GM21737 (cell line): ENCODE measurements at regions not wholly inside any gene's neighbourhood (a gene's known extent, or its start where the extent isn't known, plus 50 kb on each side); places are given as distances from the start of the nearest gene placed in this dataset.
"Not testable (repeated sequence)": the region's sequence is repeated elsewhere in the genome, so short reads cannot be mapped to it uniquely, and the experiment has no call there.

Experiments used
- ATAC-seq: cut with Tn5 transposase; IDR thresholded peaks from one replicate; pipeline ENCODE4 v1.9.1; 2021; ENCODE audit warnings: mild to moderate bottlenecking, moderate library complexity; ENCODE audit not compliant: unreplicated experiment

DNA sequence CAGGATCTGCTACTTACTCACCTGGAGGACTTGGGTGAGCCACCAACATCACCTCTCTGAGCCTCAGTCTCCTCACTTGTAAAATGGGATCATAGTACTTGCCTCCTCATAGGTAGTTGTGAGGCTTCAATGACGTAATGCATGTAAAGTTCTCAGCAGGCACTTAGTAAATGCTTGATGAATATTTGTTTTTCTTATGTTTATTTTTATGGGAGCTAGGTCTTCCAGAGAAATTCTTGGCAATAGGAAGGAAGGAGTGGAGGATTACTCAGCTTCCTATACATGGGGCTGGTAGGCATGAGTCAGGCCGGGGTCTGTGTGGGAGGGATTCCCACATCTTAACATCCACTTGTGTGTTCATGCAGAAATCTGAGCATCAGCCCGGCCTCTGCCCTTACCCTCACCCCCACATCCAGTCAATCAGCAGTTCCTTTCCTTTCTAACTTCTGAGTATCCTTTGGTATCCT is 95.4 kb upstream of the USP24 start:
- no peak for ATAC-seq

DNA sequence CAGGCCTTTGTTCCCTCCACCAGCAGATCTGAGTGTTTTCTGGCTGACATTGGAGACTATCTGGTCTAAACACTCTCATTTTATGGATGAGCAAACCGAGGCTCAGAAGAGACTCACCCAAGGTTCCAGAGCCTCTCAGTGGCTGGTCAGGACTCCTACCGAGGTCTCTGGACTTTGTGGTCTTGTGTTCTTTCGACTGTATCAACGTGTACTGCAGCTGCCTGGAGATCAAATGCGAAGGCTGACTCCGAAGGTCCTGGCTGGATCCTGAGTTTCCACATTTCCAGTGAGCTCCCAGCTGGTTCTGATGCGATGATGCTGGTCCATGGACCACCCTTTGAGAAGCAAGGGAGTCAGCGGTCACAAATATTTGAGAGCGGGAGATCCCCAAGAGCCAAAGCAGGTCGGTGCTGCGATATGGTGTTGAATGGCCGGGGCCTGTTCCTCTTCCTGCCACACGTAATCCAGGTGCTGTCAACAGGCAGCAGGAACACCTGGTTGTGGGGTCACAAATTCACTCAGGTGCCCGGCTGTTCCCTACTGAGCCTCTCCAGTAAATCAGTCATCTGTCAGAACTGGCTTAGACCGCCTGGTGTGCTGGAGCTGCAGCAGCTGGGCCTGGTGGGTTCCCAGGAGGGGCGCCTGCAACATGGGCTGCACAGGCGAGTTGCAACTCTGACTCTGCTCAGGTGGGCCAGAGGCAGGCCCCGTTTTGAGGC is 94.8 kb upstream of the USP24 start:
- no peak for ATAC-seq

DNA sequence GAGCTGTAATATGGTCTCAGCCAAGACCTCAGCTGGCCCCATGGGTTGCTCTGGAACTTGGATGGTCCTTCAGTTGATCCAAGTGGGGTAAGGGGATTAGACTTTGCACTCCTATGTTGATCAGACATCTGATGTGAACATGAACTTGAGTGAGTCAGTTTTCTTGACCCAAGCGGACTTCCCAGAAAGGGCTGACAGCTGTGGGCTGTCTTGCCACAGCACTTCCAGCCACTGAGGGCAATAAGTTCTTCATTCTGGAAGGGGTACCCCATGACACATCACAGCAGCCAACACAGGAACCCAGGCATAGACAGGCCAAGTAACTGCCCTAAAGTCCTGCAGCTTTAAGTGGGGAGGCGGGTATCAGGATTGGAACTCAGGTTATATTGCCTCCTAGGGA is 93.9 kb upstream of the USP24 start:
- ATAC-seq, result no peak

DNA sequence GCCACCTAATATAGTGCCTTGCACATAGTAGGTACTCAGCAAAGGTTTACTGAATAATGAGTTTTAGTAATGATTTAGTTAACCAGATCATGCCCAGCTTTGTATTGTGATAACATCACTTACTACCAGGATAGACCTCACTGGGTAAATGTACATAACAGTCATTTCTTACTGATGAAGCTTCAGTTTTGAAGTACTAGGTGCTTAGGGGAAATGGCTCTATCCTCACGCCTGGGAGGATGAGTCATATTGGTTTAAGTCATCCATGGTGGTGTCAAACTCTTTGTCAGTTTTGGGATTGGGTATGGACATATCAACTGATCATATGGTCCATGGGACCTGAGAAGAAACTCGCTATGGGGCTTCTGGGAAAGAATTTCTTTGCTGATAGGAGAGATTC is 90.6 kb upstream of the USP24 start:
- ATAC-seq, result no peak

DNA sequence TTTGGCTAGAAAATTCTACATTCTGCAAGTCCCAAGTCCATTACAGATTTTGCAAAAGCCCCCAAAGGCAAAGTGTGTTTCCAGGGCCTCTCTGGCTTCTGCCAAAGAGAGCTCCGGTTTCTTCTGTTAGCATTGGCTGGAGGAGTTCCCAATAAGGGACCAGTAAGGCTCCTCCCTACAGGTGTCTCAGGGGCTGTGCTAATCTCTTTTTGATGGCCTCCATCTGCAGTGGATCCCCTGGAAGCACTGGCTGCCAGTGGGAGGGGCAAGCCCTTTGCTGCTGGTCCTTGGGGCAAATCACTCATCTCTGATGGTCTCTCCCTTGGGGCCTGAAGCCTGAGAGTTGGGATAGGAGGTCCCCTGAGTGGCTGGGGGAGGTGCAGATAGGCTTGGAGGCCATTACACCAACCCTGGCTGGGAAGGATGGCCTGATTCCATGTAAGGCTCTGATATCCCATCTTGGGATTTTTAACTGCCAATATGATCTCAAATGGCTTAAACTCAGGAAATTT is 89.1 kb upstream of the USP24 start:
- no peak for ATAC-seq

DNA sequence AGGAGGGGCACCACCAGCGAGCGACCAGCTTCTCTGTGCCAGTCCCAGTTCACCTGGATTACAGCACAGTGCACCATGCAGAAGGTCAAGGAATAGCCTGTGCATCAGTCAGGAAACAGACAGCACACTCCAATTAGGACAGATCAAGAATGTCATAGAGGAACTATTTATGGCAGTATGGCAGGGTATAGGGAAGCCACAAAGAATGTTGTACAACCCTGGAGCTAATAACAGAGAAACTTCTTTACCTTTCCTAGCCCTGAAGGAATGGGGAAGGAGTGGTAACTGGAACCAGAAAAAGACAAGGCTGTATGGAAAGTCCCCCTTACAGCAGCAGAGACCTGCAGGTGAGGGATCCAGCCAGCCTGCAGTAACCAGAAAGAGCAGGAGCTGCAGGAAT is 87.8 kb upstream of the USP24 start:
- ATAC-seq, result no peak

DNA sequence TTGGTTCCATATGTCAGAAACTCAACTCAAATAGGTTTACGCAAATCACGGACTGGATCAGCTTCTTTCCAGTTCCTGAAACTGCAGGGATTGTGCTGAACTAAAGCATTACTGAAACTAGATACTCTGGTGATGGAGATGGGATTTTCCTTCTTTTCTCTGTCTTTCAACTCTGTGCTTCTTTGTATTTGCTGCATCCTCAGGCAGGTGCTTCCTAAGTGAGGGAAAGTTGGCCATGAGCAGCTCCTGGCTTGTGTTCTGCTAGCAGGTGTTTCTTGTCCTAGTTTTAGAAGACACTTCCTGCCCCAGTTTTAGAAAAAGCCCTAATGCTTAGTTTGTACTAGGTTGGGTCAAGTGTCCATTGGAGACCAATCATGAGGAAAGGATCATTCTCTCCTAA is 86.7 kb upstream of the USP24 start:
- ATAC-seq, result no peak

DNA sequence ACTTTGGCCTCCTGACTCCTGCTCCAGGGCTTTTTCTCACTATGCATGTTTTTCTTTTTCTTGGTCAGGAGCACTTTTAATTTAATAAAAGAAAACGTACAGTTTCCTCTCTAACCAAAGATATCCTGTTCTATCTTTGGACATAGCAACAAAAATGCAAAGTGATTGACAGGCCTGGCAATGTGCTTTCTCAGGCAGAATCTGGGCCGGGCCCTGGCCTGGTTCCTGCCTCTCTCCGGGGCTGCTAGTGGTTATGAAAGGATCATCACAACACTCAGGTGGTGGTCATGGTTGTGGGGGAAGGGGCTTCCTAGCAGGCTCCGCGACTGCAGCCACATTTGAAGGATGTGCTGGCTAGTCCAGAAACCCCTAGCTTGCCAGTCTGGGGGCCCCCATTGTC is 85.8 kb upstream of the USP24 start:
- no peak for ATAC-seq

DNA sequence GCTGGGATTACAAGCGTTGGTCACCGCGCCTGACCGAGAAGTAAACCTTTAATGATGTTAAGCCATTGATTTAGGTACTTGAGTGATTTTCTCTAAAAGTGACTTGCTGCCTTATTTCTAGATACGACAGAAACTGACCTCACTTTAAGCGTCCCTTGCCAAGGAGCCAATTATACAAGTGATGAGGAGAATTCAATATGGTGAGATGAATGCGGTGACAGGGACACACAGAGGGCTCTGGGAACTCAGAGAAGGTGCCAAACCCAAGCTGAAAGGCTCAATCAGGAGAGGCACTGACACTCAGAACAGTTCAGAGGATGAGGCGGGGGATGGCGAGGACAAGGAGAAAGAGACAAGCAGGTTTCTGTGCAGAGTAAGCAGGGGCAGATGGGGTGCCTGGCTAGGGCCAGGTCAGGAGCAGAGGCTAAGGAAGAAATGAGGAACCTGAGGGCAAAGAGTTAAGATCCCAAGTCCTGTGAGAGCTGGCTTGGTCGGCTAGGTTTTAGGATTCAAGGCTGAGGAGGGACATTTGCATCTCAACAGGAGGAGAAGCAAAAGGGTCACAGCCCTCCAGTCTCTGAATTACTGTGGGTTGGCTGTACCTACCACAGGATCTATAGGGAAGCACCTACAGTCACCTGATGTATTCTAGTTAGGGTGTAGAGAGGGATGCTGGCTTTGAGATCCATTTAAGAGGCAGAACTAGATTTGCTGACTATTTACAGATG is 83.2 kb upstream of the USP24 start:
- ATAC-seq, result no peak

DNA sequence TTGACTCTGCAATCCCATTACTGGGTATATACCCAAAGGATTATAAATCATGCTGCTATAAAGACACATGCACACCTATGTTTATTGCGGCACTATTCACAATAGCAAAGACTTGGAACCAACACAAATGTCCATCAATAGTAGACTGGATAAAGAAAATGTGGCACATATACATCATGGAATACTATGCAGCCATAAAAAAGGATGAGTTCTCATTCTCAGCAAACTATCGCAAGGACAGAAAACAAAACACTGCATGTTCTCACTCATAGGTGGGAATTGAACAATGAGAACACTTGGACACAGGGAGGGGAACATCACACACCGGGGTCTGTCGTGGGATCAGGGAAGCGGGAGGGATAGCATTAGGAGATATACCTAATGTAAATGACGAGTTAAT is 81.1 kb upstream of the USP24 start:
- ATAC-seq, result not testable (repeated sequence)

DNA sequence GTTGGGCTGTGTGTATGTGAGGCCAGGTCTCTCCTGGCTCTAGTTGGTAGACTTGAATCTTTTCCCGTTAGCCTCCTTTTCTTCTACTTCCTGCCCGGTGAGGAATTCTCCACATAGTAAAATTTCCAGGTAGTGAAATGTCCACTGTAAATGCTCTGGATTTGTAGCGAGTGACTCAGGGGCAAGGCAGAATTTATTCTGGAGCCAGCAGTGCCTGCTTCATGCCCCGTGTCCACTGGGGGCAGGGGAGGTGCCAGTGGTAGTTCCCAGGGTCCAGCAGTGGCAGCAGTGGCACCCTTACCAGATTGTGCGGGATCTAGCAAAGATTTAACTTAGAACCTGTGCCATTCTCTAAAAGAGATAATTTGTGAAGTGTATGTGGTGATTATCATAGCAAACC is 74.5 kb upstream of the USP24 start:
- ATAC-seq, result no peak

DNA sequence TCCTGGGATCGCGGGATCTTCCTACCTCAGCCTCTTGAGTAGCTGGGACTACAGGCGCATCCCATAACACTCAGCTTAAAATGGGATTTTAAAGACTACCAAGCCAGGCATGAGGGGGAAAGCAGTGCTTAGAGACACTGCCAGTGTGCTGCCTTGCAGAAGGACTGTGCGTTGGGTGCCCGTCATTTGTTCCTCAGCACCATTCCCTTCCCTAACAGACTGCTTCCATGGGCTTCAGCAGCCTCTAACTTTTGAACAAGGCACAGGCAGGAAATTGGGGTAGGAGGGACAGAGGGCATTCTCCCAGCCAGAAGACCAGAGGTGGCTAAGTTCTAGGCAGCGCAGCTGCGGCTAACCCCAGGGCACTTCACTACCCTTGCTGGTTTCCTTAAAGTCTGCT is 73.9 kb upstream of the USP24 start:
- ATAC-seq, result no peak

DNA sequence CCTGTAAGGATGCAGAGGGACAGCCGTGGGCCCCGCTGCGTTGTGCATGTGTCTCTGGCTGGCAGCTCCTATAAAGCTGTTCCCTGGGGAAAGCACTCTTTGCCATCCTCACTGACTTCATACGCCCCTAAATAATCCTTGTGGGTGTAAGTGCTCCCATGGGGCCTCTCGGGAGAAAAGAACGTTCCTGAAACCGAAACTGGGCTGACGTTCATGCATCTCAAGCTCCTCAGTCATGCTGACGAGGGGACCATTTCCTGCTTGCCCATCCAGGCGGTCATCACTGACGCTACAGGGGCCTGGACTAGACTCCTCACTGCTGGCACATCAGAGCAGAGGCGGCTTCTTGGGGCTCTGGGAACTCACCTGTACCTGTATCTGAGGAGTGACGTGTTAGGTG is 73.1 kb upstream of the USP24 start:
- ATAC-seq, result peak; percentile 92

DNA sequence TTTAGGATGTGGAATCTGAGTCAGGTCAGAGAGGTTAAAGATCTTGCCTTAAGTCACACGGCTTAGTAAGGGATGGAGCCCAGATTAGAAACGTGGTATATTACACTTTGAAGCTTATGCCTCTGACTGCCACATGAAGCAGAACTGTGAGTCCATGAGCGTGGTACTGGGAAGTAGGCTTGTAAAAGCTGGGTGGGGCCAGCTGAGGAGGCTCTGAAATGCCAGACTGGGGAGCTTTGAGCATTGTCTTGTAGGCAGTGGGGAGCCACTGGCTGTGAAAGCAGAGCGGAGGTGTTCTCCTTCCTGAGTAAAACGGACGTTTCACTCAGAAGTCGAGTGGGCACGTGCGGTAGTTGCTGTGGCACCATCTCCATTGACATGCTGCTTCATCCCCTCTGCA is 72.6 kb upstream of the USP24 start:
- peak; percentile 19 for ATAC-seq

DNA sequence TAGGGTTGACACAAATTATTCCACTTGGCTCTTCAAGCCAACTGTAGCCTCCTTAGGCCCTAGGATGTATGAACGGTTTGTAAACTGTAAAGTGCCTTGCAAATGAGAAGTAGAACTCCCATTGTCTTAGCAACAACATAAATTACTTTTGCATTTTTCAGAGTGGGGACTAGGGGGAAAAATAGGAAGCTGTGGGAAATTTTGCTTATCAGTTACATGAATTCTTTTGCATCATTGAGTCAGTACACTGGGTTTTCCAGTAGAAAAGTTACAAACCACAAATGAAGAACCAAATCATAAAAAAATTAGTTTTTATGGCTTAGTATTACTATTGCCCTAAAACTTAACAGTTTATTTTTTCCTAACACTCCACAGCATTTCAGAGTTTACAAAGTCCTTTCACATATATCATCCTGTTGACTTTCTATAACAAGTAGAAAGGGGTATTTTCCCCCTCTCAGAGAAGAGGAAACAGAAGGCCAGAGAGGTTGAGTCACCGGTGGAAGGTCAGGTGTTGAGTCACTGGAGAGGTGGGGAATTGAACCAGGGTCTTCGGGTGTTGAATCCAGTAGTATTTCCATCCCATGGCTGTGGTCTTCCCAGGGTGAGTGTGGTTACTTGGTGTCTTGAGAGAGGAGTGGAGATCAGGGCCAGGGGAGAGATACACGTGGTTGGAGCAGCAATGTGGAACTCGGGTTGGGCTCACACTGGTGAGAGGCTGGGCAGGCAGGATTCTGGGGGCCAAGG is 71.9 kb upstream of the USP24 start:
- ATAC-seq, result no peak

DNA sequence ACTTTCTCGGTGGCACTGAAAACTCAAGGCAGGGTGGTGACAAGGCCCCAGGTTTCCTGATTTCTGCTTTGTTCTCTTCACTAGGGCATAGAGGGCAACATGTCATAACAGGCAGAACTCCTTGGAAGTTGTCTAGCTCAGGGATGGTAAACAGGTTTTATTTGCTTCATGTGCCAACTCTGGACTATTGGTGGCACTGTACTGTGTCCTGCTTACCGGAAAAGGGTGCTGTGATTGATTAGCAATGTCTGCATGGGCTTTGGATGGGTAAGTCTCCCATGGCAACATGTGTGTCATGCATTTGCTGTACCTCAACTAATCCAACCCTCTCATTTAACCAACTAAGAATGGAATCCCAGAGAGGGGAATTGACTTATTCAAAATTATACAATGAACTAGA is 70.7 kb upstream of the USP24 start:
- ATAC-seq, result no peak

DNA sequence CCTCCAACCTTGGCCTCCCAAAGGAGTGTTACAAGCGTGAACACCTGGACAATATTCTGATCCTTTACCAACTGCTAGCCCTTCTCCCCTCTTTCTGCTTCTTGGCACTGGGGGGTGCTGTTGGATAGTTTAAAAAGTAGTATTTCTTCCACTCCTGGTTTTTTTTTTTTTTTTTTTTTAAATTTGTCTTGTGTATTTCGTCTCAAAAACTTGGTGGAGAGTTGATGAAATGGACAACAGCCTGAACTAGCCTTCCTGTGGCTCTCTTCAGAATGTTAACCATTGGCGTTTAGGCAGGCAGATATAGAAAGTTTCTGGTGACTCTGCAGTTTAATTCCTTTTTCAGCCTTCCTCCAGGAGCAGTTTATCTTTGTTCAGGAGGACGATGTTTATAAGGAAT is 69.7 kb upstream of the USP24 start:
- no peak for ATAC-seq

DNA sequence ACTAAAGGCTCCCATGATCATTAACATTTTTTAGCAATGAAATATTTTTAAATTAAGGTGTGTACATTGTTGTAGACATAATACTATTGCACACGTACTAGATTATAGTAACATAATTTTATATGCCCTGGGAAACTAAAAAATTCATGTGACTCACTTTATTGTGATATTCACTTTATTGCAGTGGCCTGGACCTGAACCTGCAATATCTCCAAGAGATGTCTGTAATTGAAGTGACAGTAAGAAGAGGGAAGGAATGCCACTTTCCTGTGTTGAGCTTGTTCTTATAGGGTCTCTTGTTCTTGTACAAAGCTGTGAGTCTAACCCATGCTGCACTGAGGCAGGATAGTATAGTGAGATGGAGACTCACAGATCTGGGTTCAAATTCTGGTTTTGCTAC is 66.9 kb upstream of the USP24 start:
- no peak for ATAC-seq

DNA sequence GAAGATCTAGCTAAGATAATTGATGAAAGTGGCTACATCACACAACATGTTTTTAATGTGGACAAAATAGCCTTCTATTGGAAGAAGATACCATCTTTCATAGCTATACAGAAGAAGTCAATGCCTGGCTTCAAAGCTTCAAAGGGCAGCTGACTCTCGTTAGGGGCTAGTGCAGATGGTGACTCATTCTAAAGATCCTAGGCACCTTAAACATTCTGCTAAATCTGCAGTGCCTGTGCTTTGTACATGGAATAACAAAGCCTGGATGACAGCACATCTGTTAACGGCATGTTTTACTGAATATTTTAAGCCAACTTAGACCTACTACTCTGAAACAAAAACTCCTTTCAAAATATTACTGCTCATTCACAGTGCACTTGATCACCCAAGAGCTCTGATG is 65.6 kb upstream of the USP24 start:
- ATAC-seq, result no peak

DNA sequence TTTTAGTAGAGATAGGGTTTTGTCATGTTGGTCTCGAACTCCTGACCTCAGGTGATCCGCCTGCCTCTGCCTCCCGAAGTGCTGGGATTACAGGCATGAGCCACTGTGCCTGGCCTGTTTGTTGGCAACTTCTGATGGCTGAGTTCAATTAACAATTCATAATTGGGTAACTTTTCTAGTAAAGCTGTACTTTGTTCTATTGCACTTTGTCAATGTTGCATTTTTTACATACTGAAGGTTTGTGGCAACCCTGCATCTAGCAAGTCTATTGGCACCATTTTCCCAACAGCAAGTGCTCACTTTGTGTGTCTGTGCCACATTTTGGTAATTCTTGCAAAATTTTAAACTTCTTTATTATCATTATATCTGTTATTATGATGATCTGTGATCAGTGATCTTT is 64.5 kb upstream of the USP24 start:
- no peak for ATAC-seq

DNA sequence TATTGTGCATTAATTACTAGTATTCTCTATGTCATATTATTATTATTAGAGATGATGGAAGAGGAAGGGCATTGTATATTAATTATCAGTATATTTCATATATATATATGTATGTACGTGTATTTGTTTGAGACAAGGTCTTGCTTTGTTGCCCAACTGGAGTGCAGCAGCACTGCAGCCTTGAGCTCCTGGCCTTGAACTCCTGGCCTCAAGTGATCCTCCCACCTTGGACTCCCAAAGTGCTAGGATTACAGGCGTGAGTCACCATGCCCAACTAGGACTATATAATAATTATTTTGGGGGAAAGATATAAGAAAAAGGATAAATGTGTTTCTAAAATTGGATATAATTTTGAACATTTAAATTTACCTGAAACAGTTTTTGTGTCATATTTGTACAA is 63.2 kb upstream of the USP24 start:
- no peak for ATAC-seq
